NCI-H446 treated with DMSO at 0.1 percent for 48 hours (cell line): ENCODE measurements at regions not wholly inside any gene's neighbourhood (a gene's known extent, or its start where the extent isn't known, plus 50 kb on each side); places are given as distances from the start of the nearest gene placed in this dataset.
A peak's percentile ranks its signal among the peaks of the same experiment; 100 is the strongest.

Experiments
- DNase-seq: peaks from one replicate; lab custom pipeline; 2025; lab: John Stamatoyannopoulos, UW

GRCh38 chr11:122276221-122276620 is 160.2 kb upstream of the BLID start:
- DNase-seq = no peak

- no peak for DNase-seq
These were observed 159.5 kb upstream of the BLID start for GRCh38 chr11:122275508-122275907.

GRCh38 chr11:122273476-122274191 is 157.6 kb upstream of the BLID start:
- no peak for DNase-seq

GRCh38 chr11:122271745-122272144 is 155.7 kb upstream of the BLID start:
- no peak for DNase-seq

- no peak for DNase-seq
These were observed 155.1 kb upstream of the BLID start for GRCh38 chr11:122271137-122271536.

- DNase-seq = no peak
These were observed 154.5 kb upstream of the BLID start for GRCh38 chr11:122270535-122270934.

- no peak for DNase-seq
These were observed 153.8 kb upstream of the BLID start for GRCh38 chr11:122269824-122270223.

GRCh38 chr11:122268601-122269130 is 152.7 kb upstream of the BLID start:
- no peak for DNase-seq

- no peak for DNase-seq
These were observed 151.6 kb upstream of the BLID start for GRCh38 chr11:122267602-122268001.

GRCh38 chr11:122265981-122266380 is 150.0 kb upstream of the BLID start:
- no peak for DNase-seq

GRCh38 chr11:122264121-122264520 is 148.1 kb upstream of the BLID start:
- no peak for DNase-seq

GRCh38 chr11:122261546-122261945 is 145.5 kb upstream of the BLID start:
- DNase-seq = no peak

GRCh38 chr11:122259195-122259821 is 143.3 kb upstream of the BLID start:
- no peak for DNase-seq

- DNase-seq = no peak
These were observed 142.6 kb upstream of the BLID start for GRCh38 chr11:122258446-122259194.

- DNase-seq = no peak
These were observed 137.7 kb upstream of the BLID start for GRCh38 chr11:122253589-122254231.

GRCh38 chr11:122248939-122249338 is 132.9 kb upstream of the BLID start:
- DNase-seq = no peak

GRCh38 chr11:122248131-122248530 is 132.1 kb upstream of the BLID start:
- no peak for DNase-seq

GRCh38 chr11:122246874-122247273 is 130.9 kb upstream of the BLID start:
- no peak for DNase-seq

GRCh38 chr11:122242731-122243130 is 126.7 kb upstream of the BLID start:
- no peak for DNase-seq

GRCh38 chr11:122241566-122241965 is 125.6 kb upstream of the BLID start:
- no peak for DNase-seq

GRCh38 chr11:122240638-122241037 is 124.6 kb upstream of the BLID start:
- no peak for DNase-seq

GRCh38 chr11:122235615-122236014 is 119.6 kb upstream of the BLID start:
- peak; percentile 30 for DNase-seq
